IMR-90 (cell line): ENCODE measurements at regions not wholly inside any gene's neighbourhood (a gene's known extent, or its start where the extent isn't known, plus 50 kb on each side); places are given as distances from the start of the nearest gene placed in this dataset.

ENCODE experiments used
- ATAC-seq: fragments of 200-7000 bp; cut with Tn5 transposase; 2 replicates; pipeline ENCODE4 v1.9.1; 2020; ENCODE audit warnings: low read depth, mild to moderate bottlenecking, moderate library complexity
- BruUV-seq: library from RNA; stranded (reverse); fragments of 400-500 nt; replicated peaks from 2 replicates; lab custom pipeline; 2021; lab: Mats Ljungman, UMichigan
- CTCF ChIA-PET: fragments of 300-600 bp; formaldehyde crosslinking; extraction: SDS; loops from one replicate; lab custom pipeline; 2021; ENCODE audit warnings: antibody characterized with exemption; lab: Yijun Ruan, JAX
- POLR2A ChIA-PET: fragments of 300-600 bp; sonication (Branson Sonifier 250); formaldehyde crosslinking; loops from one replicate; lab custom pipeline; 2022; ENCODE audit warnings: antibody characterized with exemption; ENCODE audit not compliant: unreplicated experiment; lab: Charles Lee
- DNase-seq: peaks from one replicate; pipeline ENCODE4 v3.0.0; 2013
- H2AFZ ChIP-seq: replicated peaks from 2 replicates; pipeline ENCODE3; 2013; ENCODE audit warnings: low read length, mild to moderate bottlenecking; ENCODE audit not compliant: poor library complexity
- H2AK5ac ChIP-seq: 2 replicates; pipeline ENCODE4 v1.6.1; 2013; ENCODE audit warnings: low read depth, low read length, inconsistent platforms
- H2AK9ac ChIP-seq: replicated peaks from 2 replicates; pipeline ENCODE3; 2013; ENCODE audit warnings: mild to moderate bottlenecking, low read depth, low read length, moderate library complexity; ENCODE audit not compliant: poor library complexity
- H2BK120ac ChIP-seq: 2 replicates; pipeline ENCODE4 v1.6.1; 2013; ENCODE audit warnings: low read depth, low read length, inconsistent platforms
- H2BK15ac ChIP-seq: 3 replicates; pipeline ENCODE4 v1.6.1; 2013; ENCODE audit warnings: low read depth, low read length, inconsistent platforms
- H2BK20ac ChIP-seq: 2 replicates; pipeline ENCODE4 v1.6.1; 2013; ENCODE audit warnings: low read depth, mild to moderate bottlenecking, inconsistent platforms, low read length, moderate library complexity
- H2BK5ac ChIP-seq: 2 replicates; pipeline ENCODE4 v1.6.1; 2013; ENCODE audit warnings: mild to moderate bottlenecking, low read depth, low read length, inconsistent platforms; ENCODE audit not compliant: poor library complexity, severe bottlenecking
- H3K14ac ChIP-seq: replicated peaks from 2 replicates; pipeline ENCODE4 v1.6.1; 2013; ENCODE audit warnings: low read depth, low read length, inconsistent platforms
- H3K18ac ChIP-seq: 2 replicates; pipeline ENCODE4 v1.6.1; 2013; ENCODE audit warnings: low read depth, low read length, control low read depth
- H3K23ac ChIP-seq: 2 replicates; pipeline ENCODE4 v1.6.1; 2013; ENCODE audit warnings: low read depth, low read length, inconsistent platforms
- H3K27ac ChIP-seq: 2 replicates; pipeline ENCODE4 v1.5.1; 2013; ENCODE audit warnings: mild to moderate bottlenecking, control low read depth, low read length; ENCODE audit not compliant: insufficient read depth
- H3K27me3 ChIP-seq: 2 replicates; pipeline ENCODE4 v1.6.1; 2013; ENCODE audit warnings: low read length; ENCODE audit not compliant: control insufficient read depth, insufficient read depth
- H3K36me3 ChIP-seq: 2 replicates; pipeline ENCODE4 v1.6.1; 2013; ENCODE audit warnings: low read length, mixed read lengths; ENCODE audit not compliant: control insufficient read depth, insufficient read depth
- H3K4ac ChIP-seq: 2 replicates; pipeline ENCODE4 v1.6.1; 2013; ENCODE audit warnings: low read depth, low read length, inconsistent platforms
- H3K4me1 ChIP-seq: 2 replicates; pipeline ENCODE4 v1.6.1; 2013; ENCODE audit warnings: low read length, mixed read lengths; ENCODE audit not compliant: control insufficient read depth, insufficient read depth
- H3K4me2 ChIP-seq: 2 replicates; pipeline ENCODE4 v1.6.1; 2013; ENCODE audit warnings: low read depth, mild to moderate bottlenecking, control low read depth, low read length, moderate library complexity
- H3K4me3 ChIP-seq: 2 replicates; pipeline ENCODE4 v1.5.1; 2013; ENCODE audit warnings: low read depth, mild to moderate bottlenecking, control low read depth, low read length, moderate library complexity; ENCODE audit not compliant: insufficient read depth
- H3K56ac ChIP-seq: 2 replicates; pipeline ENCODE4 v1.6.1; 2013; ENCODE audit warnings: low read length, inconsistent platforms; ENCODE audit not compliant: insufficient read depth; ENCODE audit errors: extremely low read depth
- H3K79me1 ChIP-seq, 2 experiments: 2 replicates each; pipeline ENCODE4 v1.6.1; 2013; ENCODE audit warnings: low read length in 2 of 2, inconsistent platforms in 1 of 2, low read depth in 1 of 2
- H3K9ac ChIP-seq: 2 replicates; pipeline ENCODE4 v1.6.1; 2013; ENCODE audit warnings: low read depth, low read length, control low read depth
- H3K9me1 ChIP-seq: 2 replicates; pipeline ENCODE4 v1.6.1; 2013; ENCODE audit warnings: low read length, inconsistent platforms; ENCODE audit not compliant: insufficient read depth
- H3K9me3 ChIP-seq: 2 replicates; pipeline ENCODE4 v1.6.1; 2013; ENCODE audit warnings: low read length; ENCODE audit not compliant: control insufficient read depth, insufficient read depth
- H4K20me1 ChIP-seq: 2 replicates; pipeline ENCODE4 v1.6.1; 2013; ENCODE audit warnings: low read length, inconsistent platforms; ENCODE audit not compliant: insufficient read depth
- H4K5ac ChIP-seq: 2 replicates; pipeline ENCODE4 v1.6.1; 2013; ENCODE audit warnings: mild to moderate bottlenecking, low read depth, low read length, control low read depth
- H4K8ac ChIP-seq, 2 experiments: 2 replicates each; pipeline ENCODE4 v1.6.1; 2013; ENCODE audit warnings: low read depth in 2 of 2, low read length in 2 of 2, control low read depth in 1 of 2, inconsistent platforms in 1 of 2
- H4K91ac ChIP-seq: 2 replicates; pipeline ENCODE4 v1.6.1; 2013; ENCODE audit warnings: low read depth, low read length, inconsistent platforms; ENCODE audit not compliant: insufficient read depth
- BHLHE40 ChIP-seq: fragments of 150-350 bp; IDR thresholded peaks from 2 replicates; pipeline ENCODE4 v1.6.1; 2016; ENCODE audit warnings: mild to moderate bottlenecking, low read depth, low read length
- CEBPB ChIP-seq: IDR thresholded peaks from 2 replicates; pipeline ENCODE4 v1.6.1; 2012; ENCODE audit warnings: low read depth, low read length, improper control_type of control experiment
- CHD1 ChIP-seq: IDR thresholded peaks from 2 replicates; pipeline ENCODE4 v1.6.1; 2012; ENCODE audit warnings: low read depth, low read length, improper control_type of control experiment
- ELK1 ChIP-seq: fragments of 150-350 bp; IDR thresholded peaks from 2 replicates; pipeline ENCODE4 v1.6.1; 2016; ENCODE audit warnings: low read depth, mild to moderate bottlenecking, low read length, moderate library complexity, borderline replicate concordance
- FOS ChIP-seq: fragments of 150-350 bp; IDR thresholded peaks from 2 replicates; pipeline ENCODE4 v1.6.1; 2016; ENCODE audit warnings: low read depth, low read length
- MAFK ChIP-seq: IDR thresholded peaks from 2 replicates; pipeline ENCODE4 v1.6.1; 2012; ENCODE audit warnings: low read depth, low read length, improper control_type of control experiment
- MAZ ChIP-seq: IDR thresholded peaks from 2 replicates; pipeline ENCODE4 v1.6.1; 2012; ENCODE audit warnings: low read depth, mild to moderate bottlenecking, low read length, improper control_type of control experiment, moderate library complexity, borderline replicate concordance
- MXI1 ChIP-seq: IDR thresholded peaks from 2 replicates; pipeline ENCODE4 v1.6.1; 2012; ENCODE audit warnings: low read depth, mild to moderate bottlenecking, low read length, moderate library complexity, borderline replicate concordance
- NFE2L2 ChIP-seq: fragments of 150-350 bp; IDR thresholded peaks from 2 replicates; pipeline ENCODE4 v1.6.1; 2016; ENCODE audit warnings: low read depth, mild to moderate bottlenecking, low read length
- POLR2A ChIP-seq: IDR thresholded peaks from 2 replicates; pipeline ENCODE4 v1.6.1; 2012; ENCODE audit warnings: mild to moderate bottlenecking, low read depth, low read length
- RAD21 ChIP-seq: IDR thresholded peaks from 2 replicates; pipeline ENCODE4 v1.6.1; 2012; ENCODE audit warnings: low read length, improper control_type of control experiment
- RCOR1 ChIP-seq: IDR thresholded peaks from 2 replicates; pipeline ENCODE4 v1.6.1; 2012; ENCODE audit warnings: mild to moderate bottlenecking, low read length, improper control_type of control experiment; ENCODE audit not compliant: insufficient replicate concordance
- RFX5 ChIP-seq: IDR thresholded peaks from 2 replicates; pipeline ENCODE4 v1.8.0; 2012; ENCODE audit warnings: low read depth, mild to moderate bottlenecking, low read length, moderate library complexity
- SMC3 ChIP-seq: fragments of 150-350 bp; IDR thresholded peaks from 2 replicates; pipeline ENCODE4 v1.6.1; 2016; ENCODE audit warnings: low read depth, mild to moderate bottlenecking, antibody characterized with exemption, low read length, moderate library complexity
- WGBS, 2 experiments: methylation state at CpG; one replicate each; pipeline versions ENCODE4 v1.1.5 to v1.1.7; 2013; ENCODE audit warnings: missing lambda C conversion rate in 2 of 2; ENCODE audit not compliant: insufficient read length in 1 of 2; ENCODE audit errors: extremely low coverage in 2 of 2; 5-methylcytosine and 5-hydroxymethylcytosine counted together
- dilution Hi-C: fragments of 300-500 bp; cut with HindIII; formaldehyde crosslinking; loops from one replicate; pipeline ENCODE4 v1.14.3; 2018; ENCODE audit warnings: low sequenced_read_pairs; ENCODE audit not compliant: unreplicated experiment
- in situ Hi-C: fragments of 300-500 bp; cut with MboI; formaldehyde crosslinking; loops from 3 replicates; pipeline ENCODE4 v1.14.3; 2019; ENCODE audit warnings: low sequenced_read_pairs, inconsistent platforms, mixed read lengths
- intact Hi-C: fragments of 100-400 bp; cut with micrococcal nuclease; formaldehyde crosslinking; loops from 2 replicates; pipeline ENCODE4 v1.10.0; 2022

GRCh38 chr3:159669766-159670165 lies 318.9 kb upstream of the IL12A start:
- no CpG with 5 or more reads among the region's 6 CpGs for WGBS, 2 experiments
- dilution Hi-C loops (no loop called here), in situ Hi-C loops (no loop called here), intact Hi-C loops (no loop called here)
- no TSS peak for BruUV-seq
- H2BK120ac ChIP-seq, result peak overlapping the region; percentile 46; the same call in 1 of the 2 replicates
- H4K8ac ChIP-seq, result peak overlapping the region in 1 of 2 experiments; percentile 64; a peak in 2 of 4 replicates
- TF ChIP-seq NFE2L2, result no peak
- no peak for TF ChIP-seq RFX5
- TF ChIP-seq RCOR1, result no peak
- TF ChIP-seq CHD1, result no peak
- TF ChIP-seq POLR2A, result no peak
- TF ChIP-seq MAFK, result no peak
- no peak for TF ChIP-seq ELK1
- no peak for TF ChIP-seq MAZ
- TF ChIP-seq BHLHE40, result no peak
- TF ChIP-seq RAD21, result no peak
- no peak for TF ChIP-seq SMC3
- no peak for TF ChIP-seq CEBPB
- no peak for TF ChIP-seq FOS
- no peak for TF ChIP-seq MXI1
- no peak overlapping the region for H3K23ac ChIP-seq
- H2AK5ac ChIP-seq, result no peak overlapping the region
- H4K20me1 ChIP-seq, result no peaks in the 10 kb centered on the region
- no peak overlapping the region for H3K9ac ChIP-seq
- H3K27ac ChIP-seq, result no peak overlapping the region
- no peak overlapping the region for H3K56ac ChIP-seq
- H3K4me1 ChIP-seq, result peaks cover 7% of the 10 kb centered on the region
- ChIA-PET CTCF (interaction anchor here (0.5 kb wide), 1 partner anchor 108 kb away, joined by 4 read pairs; no protein-coding TSS in a partner anchor), POLR2A (interaction anchor here (0.6 kb wide), 2 partner anchors 260 to 1003 kb away, joined by 3 read pairs; no protein-coding TSS in a partner anchor)
- no peaks in the 10 kb centered on the region for H3K79me1 ChIP-seq
- no peak overlapping the region; the same call in 1 of the 2 replicates for H3K18ac ChIP-seq
- H3K4ac ChIP-seq, result peak overlapping the region; percentile 48; the same call in 1 of the 2 replicates
- H4K5ac ChIP-seq, result no peak overlapping the region
- H2AK9ac ChIP-seq, result no peak overlapping the region
- no peaks in the 10 kb centered on the region for H3K27me3 ChIP-seq
- H2AFZ ChIP-seq, result peak overlapping the region; percentile 71
- no peaks in the 10 kb centered on the region for H3K9me3 ChIP-seq
- H3K4me2 ChIP-seq, result no peak overlapping the region
- H3K9me1 ChIP-seq, result 0 out of 2 replicates have a peak, but pooled peaks cover 3% of the 10 kb centered on the region
- ATAC-seq (peak; percentile 60), DNase-seq (peak; percentile 65)
- no peak overlapping the region for H2BK5ac ChIP-seq
- H2BK15ac ChIP-seq, result peak overlapping the region; percentile 47; the same call in 2 of the 3 replicates
- H2BK20ac ChIP-seq, result peak overlapping the region; percentile 56; the same call in 1 of the 2 replicates
- no peak overlapping the region for H3K4me3 ChIP-seq
- peak overlapping the region; percentile 24; the same call in 1 of the 2 replicates for H4K91ac ChIP-seq
- H3K36me3 ChIP-seq, result no peaks in the 10 kb centered on the region
- H3K14ac ChIP-seq, result peak overlapping the region; percentile 86
